Mesendoderm (in vitro differentiated cells): ENCODE measurements at regions not wholly inside any gene's neighbourhood (a gene's known extent, or its start where the extent isn't known, plus 50 kb on each side); places are given as distances from the start of the nearest gene placed in this dataset.

ENCODE experiments used
- DNase-seq: peaks from one replicate; pipeline ENCODE4 v3.0.0; 2013
- H2AK5ac ChIP-seq: 2 replicates; pipeline ENCODE4 v1.6.1; 2013; ENCODE audit warnings: low read length, inconsistent platforms
- H2BK120ac ChIP-seq: 2 replicates; pipeline ENCODE4 v1.6.1; 2013; ENCODE audit warnings: low read depth, mild to moderate bottlenecking, low read length, moderate library complexity, mixed read lengths
- H2BK15ac ChIP-seq: replicated peaks from 2 replicates; pipeline ENCODE4 v1.6.1; 2013; ENCODE audit warnings: low read depth, mild to moderate bottlenecking, moderate library complexity
- H2BK5ac ChIP-seq: 2 replicates; pipeline ENCODE4 v1.6.1; 2013; ENCODE audit warnings: low read length, inconsistent platforms
- H3K18ac ChIP-seq: 2 replicates; pipeline ENCODE4 v1.6.1; 2013; ENCODE audit warnings: mild to moderate bottlenecking, low read length, mixed read lengths
- H3K23ac ChIP-seq: one replicate; pipeline ENCODE4 v1.6.1; 2013; ENCODE audit warnings: low read length
- H3K27ac ChIP-seq: 2 replicates; pipeline ENCODE4 v1.5.1; 2013; ENCODE audit warnings: low read depth, mild to moderate bottlenecking, inconsistent platforms, low read length, moderate library complexity
- H3K27me3 ChIP-seq: 2 replicates; pipeline ENCODE4 v1.6.1; 2013; ENCODE audit warnings: low read length, control low read depth, mild to moderate bottlenecking, inconsistent platforms; ENCODE audit not compliant: insufficient read depth, poor library complexity
- H3K36me3 ChIP-seq: 2 replicates; pipeline ENCODE4 v1.6.1; 2013; ENCODE audit warnings: low read length, inconsistent platforms; ENCODE audit not compliant: control insufficient read depth, insufficient read depth
- H3K4ac ChIP-seq: one replicate; pipeline ENCODE4 v1.6.1; 2013; ENCODE audit warnings: low read depth, mild to moderate bottlenecking, low read length, moderate library complexity
- H3K4me1 ChIP-seq: 2 replicates; pipeline ENCODE4 v1.6.1; 2013; ENCODE audit warnings: low read depth, low read length, inconsistent platforms; ENCODE audit not compliant: control insufficient read depth
- H3K4me2 ChIP-seq: 2 replicates; pipeline ENCODE4 v1.6.1; 2013; ENCODE audit warnings: low read length
- H3K4me3 ChIP-seq: 2 replicates; pipeline ENCODE4 v1.5.1; 2013; ENCODE audit warnings: mild to moderate bottlenecking, low read length
- H3K56ac ChIP-seq: one replicate; pipeline ENCODE4 v1.6.1; 2013; ENCODE audit warnings: low read length
- H3K79me1 ChIP-seq: 2 replicates; pipeline ENCODE4 v1.6.1; 2013; ENCODE audit warnings: low read length, inconsistent platforms
- H3K79me2 ChIP-seq: 2 replicates; pipeline ENCODE4 v1.6.1; 2013; ENCODE audit warnings: mild to moderate bottlenecking, low read length; ENCODE audit not compliant: control insufficient read depth, insufficient read depth
- H3K9ac ChIP-seq: 2 replicates; pipeline ENCODE4 v1.6.1; 2013; ENCODE audit warnings: low read length, inconsistent platforms
- H4K5ac ChIP-seq: one replicate; pipeline ENCODE4 v1.6.1; 2013; ENCODE audit warnings: low read length
- H4K8ac ChIP-seq: one replicate; pipeline ENCODE4 v1.6.1; 2013; ENCODE audit warnings: low read depth, mild to moderate bottlenecking, control low read depth, low read length, moderate library complexity
- WGBS: extraction: QIAGEN DNeasy Blood & Tissue Kit; methylation state at CpG from one replicate; pipeline ENCODE4 v1.1.7; 2013; ENCODE audit warnings: low lambda C conversion rate, missing lambda C conversion rate; ENCODE audit not compliant: insufficient coverage; ENCODE audit errors: extremely low coverage; 5-methylcytosine and 5-hydroxymethylcytosine counted together

DNA sequence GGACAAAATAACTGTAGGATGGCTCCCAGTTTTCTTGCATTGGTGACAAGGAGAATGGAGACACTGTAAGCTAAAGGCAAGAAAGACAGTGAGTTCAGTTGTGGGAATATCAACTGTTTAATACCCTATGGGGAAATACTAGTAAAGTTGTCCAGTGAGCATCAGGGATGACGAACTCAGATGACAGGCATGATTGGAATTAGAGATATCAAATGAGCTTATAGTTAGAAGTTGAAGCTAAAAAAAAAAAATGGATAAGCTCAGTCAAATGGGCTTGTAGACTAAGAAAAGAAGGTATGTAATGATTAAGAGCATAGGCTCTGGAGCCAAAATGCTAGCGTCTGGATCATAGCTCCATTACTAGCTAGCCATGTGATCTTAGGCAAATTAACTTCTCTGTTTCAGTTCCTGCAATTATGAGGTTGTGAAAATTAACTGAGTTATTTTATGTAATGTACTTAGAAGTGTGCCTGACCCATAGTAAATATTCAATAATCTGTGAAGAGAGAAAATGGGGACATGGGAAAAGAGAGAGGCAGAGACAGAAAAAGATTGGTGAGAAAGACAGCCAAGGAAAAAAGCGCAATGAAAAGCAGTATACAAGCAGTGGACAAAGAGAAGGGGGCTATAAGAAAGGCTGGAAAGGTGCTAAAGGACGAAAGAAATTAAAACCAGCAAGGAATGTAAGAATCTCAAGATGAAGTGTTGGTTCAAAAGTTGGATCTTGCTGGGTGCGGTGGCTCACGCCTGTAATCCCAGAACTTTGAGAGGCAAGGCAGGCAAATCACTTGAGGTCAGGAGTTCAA lies 95.7 kb upstream of the SLC39A10 start:
- no peaks in the 10 kb centered on the region for H3K79me2 ChIP-seq
- no peaks in the 10 kb centered on the region for H3K79me1 ChIP-seq
- H3K4me1 ChIP-seq, result no peaks in the 10 kb centered on the region
- H3K56ac ChIP-seq, result no peak overlapping the region
- H3K23ac ChIP-seq, result no peak overlapping the region
- no peaks in the 10 kb centered on the region for H3K36me3 ChIP-seq
- DNase-seq, result no peak
- no peaks in the 10 kb centered on the region for H3K27me3 ChIP-seq
- H4K5ac ChIP-seq, result no peak overlapping the region
- no peak overlapping the region for H2BK5ac ChIP-seq
- no peak overlapping the region for H3K27ac ChIP-seq
- no CpG with 5 or more reads among the region's 6 CpGs for WGBS
- H3K18ac ChIP-seq, result no peak overlapping the region
- no peak overlapping the region for H4K8ac ChIP-seq
- H2BK15ac ChIP-seq, result no peak overlapping the region
- H3K9ac ChIP-seq, result no peak overlapping the region
- no peak overlapping the region for H2AK5ac ChIP-seq
- H3K4ac ChIP-seq, result no peak overlapping the region
- no peak overlapping the region for H2BK120ac ChIP-seq
- H3K4me2 ChIP-seq, result no peak overlapping the region
- H3K4me3 ChIP-seq, result no peak overlapping the region

DNA sequence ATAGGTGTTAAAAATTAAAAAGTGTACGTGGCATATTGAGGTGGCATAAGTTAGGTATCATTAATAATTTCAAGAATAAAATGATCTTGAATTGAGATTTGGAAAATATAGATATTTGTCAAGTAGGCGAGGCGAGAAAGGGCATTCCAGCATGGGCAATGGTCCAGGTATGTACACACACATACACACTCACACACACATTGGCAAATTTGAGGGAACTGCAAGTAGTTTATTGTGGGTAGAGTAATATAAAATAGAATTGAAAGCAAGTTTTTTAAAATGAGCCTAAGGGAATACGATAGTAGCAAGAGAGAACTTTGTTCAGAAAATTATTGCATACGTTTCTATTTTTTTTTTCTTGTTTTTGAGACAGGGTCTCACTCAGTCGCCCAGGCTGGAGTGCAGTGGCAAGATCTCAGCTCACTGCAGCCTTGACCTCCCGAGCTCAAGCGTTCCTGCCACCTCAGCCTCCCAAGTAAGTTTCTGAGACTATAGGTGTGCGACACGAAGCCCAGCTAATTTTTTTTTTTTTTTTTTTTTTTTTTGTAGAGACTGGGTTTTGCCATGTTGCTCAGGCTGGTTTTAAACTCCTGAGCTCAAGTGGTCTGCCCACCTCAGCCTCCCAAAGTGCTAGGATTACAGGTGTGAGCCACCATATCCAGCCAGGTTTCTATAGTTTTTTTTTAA lies 96.7 kb upstream of the SLC39A10 start:
- Histone ChIP-seq H3K36me3 (no peaks in the 10 kb centered on the region), H4K5ac (no peak overlapping the region), H3K27me3 (no peaks in the 10 kb centered on the region), H3K4me3 (no peak overlapping the region), H3K9ac (no peak overlapping the region), H2BK120ac (no peak overlapping the region), H3K79me1 (no peaks in the 10 kb centered on the region), H2AK5ac (no peak overlapping the region), H4K8ac (no peak overlapping the region), H2BK15ac (no peak overlapping the region), H3K79me2 (no peaks in the 10 kb centered on the region), H3K56ac (no peak overlapping the region), H3K18ac (no peak overlapping the region), H3K27ac (no peak overlapping the region), H3K4ac (no peak overlapping the region), H2BK5ac (no peak overlapping the region), H3K4me2 (no peak overlapping the region), H3K4me1 (no peaks in the 10 kb centered on the region), H3K23ac (no peak overlapping the region)
- 100% methylated on average over 1 of the region's 10 CpGs for WGBS
- DNase-seq, result no peak

DNA sequence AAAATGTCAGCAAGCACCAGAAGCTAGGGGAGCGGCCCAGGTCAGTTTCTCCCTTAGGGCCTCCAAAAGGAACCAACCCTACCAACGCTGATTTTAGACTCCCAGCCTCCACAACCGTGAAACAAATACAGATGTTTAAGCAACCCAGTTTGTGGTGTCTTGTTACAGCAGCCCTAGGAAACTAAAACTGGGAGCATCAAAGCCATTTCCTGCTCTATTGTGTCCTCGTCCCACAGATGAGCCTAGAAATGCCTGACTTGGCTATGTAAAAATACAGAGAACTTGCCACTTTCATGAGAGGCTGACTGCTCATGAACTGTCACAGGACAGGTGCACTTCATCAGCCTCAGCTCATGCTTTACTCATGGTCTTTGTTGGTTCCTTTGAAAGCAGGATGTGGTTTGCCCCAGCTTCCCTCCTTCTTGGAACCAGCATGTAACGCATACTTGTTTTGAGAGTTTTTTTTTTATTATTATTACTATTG lies 97.6 kb upstream of the SLC39A10 start:
- H3K27ac ChIP-seq, result no peak overlapping the region
- H3K9ac ChIP-seq, result no peak overlapping the region
- no peaks in the 10 kb centered on the region for H3K4me1 ChIP-seq
- no peak overlapping the region for H4K5ac ChIP-seq
- no peak overlapping the region for H3K56ac ChIP-seq
- WGBS, result no CpG with 5 or more reads among the region's 5 CpGs
- DNase-seq, result no peak
- no peak overlapping the region for H2AK5ac ChIP-seq
- no peaks in the 10 kb centered on the region for H3K36me3 ChIP-seq
- no peak overlapping the region for H2BK120ac ChIP-seq
- H3K79me2 ChIP-seq, result no peaks in the 10 kb centered on the region
- H3K4me3 ChIP-seq, result no peak overlapping the region
- no peak overlapping the region for H2BK5ac ChIP-seq
- no peak overlapping the region for H3K23ac ChIP-seq
- H3K79me1 ChIP-seq, result no peaks in the 10 kb centered on the region
- H3K4ac ChIP-seq, result no peak overlapping the region
- H2BK15ac ChIP-seq, result no peak overlapping the region
- H3K18ac ChIP-seq, result no peak overlapping the region
- no peaks in the 10 kb centered on the region for H3K27me3 ChIP-seq
- H4K8ac ChIP-seq, result no peak overlapping the region
- no peak overlapping the region for H3K4me2 ChIP-seq

GRCh38 chr2:195555971-195556370 lies 101.1 kb upstream of the SLC39A10 start:
- H4K8ac ChIP-seq, result no peak overlapping the region
- no peak overlapping the region for H3K23ac ChIP-seq
- H3K4ac ChIP-seq, result no peak overlapping the region
- no peak overlapping the region for H4K5ac ChIP-seq
- H3K79me2 ChIP-seq, result no peaks in the 10 kb centered on the region
- H3K27me3 ChIP-seq, result no peaks in the 10 kb centered on the region
- H3K4me1 ChIP-seq, result no peaks in the 10 kb centered on the region
- no peak overlapping the region for H3K27ac ChIP-seq
- H3K4me2 ChIP-seq, result no peak overlapping the region
- H2BK120ac ChIP-seq, result no peak overlapping the region
- H3K56ac ChIP-seq, result no peak overlapping the region
- H3K4me3 ChIP-seq, result no peak overlapping the region
- H3K79me1 ChIP-seq, result no peaks in the 10 kb centered on the region
- no peak for DNase-seq
- no peak overlapping the region for H2BK5ac ChIP-seq
- WGBS, result no CpG with 5 or more reads among the region's 1 CpG
- H2BK15ac ChIP-seq, result no peak overlapping the region
- H3K9ac ChIP-seq, result no peak overlapping the region
- no peak overlapping the region for H2AK5ac ChIP-seq
- no peaks in the 10 kb centered on the region for H3K36me3 ChIP-seq
- no peak overlapping the region for H3K18ac ChIP-seq

DNA sequence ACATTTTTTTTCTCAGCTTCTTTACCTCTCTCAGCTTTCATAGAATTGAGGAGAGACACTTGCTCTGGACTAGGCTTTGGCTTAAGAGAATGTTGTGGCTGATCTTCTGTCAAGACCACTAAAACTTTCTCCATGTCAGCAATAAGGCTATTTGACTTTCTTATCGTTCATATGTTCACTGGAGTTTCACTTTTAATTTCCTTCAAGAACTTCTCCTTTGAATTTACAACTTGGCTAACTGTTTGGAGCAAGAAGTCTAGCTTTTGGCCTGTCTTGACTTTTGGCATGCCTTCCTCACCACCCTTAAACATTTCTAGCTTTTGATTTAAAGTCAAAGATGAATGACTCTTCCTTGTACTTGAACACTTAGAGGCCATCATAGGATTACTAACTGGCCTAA lies 104.4 kb upstream of the SLC39A10 start:
- no peak overlapping the region for H3K4me2 ChIP-seq
- no peak overlapping the region for H3K4me3 ChIP-seq
- no peaks in the 10 kb centered on the region for H3K4me1 ChIP-seq
- H3K4ac ChIP-seq, result no peak overlapping the region
- no peak overlapping the region for H3K23ac ChIP-seq
- H3K18ac ChIP-seq, result no peak overlapping the region
- no peak overlapping the region for H3K27ac ChIP-seq
- no peak overlapping the region for H3K56ac ChIP-seq
- no peaks in the 10 kb centered on the region for H3K79me1 ChIP-seq
- no peak for DNase-seq
- WGBS, result no CpG with 5 or more reads among the region's 1 CpG
- no peak overlapping the region for H4K8ac ChIP-seq
- no peak overlapping the region for H2BK5ac ChIP-seq
- no peaks in the 10 kb centered on the region for H3K36me3 ChIP-seq
- H2AK5ac ChIP-seq, result no peak overlapping the region
- no peak overlapping the region for H2BK15ac ChIP-seq
- H3K9ac ChIP-seq, result no peak overlapping the region
- H3K79me2 ChIP-seq, result no peaks in the 10 kb centered on the region
- H2BK120ac ChIP-seq, result no peak overlapping the region
- H4K5ac ChIP-seq, result no peak overlapping the region
- H3K27me3 ChIP-seq, result no peaks in the 10 kb centered on the region
